NCI-H2029 treated with DMSO at 0.1 percent for 48 hours (cell line): ENCODE measurements at regions not wholly inside any gene's neighbourhood (a gene's known extent, or its start where the extent isn't known, plus 50 kb on each side); places are given as distances from the start of the nearest gene placed in this dataset.

Experiments used
- DNase-seq: peaks from one replicate; lab custom pipeline; 2025; lab: John Stamatoyannopoulos, UW

- DNase-seq = no peak
Measured at GRCh38 chr2:16170675-16171424, 230.5 kb downstream of the MYCN start.

DNA sequence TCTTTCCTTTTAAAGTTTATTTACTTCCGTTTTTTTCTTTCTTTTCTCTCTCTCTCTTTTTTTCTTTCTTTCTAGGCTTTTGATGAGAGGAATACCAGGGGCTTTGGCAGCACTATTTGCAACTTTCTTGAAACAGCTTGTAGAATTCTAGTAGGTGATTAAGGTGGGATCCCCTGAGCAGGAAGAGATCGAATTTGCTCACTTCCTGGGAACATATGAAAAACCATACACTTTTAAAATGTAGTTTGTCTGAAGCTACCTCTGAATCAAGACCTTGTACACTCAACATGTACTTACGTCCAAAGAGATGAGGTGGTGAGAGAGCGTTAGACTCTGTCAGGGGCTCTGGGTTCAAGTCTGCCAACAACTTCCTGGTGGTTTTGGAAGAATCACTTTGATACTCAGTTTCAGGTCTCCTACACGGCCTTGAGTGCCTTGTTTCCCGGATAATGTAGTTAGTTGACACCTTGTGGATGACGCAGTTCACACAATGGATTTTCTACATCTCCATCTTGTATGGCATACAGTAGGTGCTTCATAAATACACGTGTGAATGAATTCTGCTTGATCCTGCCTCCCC lies 229.1 kb downstream of the MYCN start:
- DNase-seq = no peak

- DNase-seq = no peak
Measured at GRCh38 chr2:16168506-16169264, 228.3 kb downstream of the MYCN start.

GRCh38 chr2:16167870-16168426 lies 227.6 kb downstream of the MYCN start:
- DNase-seq = no peak

DNA sequence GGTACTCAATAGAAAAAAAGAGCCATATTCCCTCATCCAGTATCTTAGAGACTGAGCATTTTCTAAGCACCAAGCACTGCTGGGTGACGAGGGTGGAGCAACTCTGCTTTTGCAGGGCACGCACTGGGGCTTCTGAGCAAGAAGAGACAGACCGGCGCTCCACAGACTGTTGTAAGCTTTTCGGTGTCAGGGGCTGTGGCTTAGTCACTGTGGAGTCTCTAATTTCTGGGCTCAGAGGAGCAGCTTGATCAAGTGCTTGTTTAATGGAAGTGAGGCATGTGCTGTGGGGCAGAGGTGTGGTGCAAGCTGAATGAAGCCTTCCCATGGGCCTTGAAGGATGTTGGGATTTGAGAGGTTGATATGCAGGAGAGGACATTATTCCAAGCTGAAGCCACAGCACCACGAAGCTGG lies 227.1 kb downstream of the MYCN start:
- DNase-seq = no peak

DNA sequence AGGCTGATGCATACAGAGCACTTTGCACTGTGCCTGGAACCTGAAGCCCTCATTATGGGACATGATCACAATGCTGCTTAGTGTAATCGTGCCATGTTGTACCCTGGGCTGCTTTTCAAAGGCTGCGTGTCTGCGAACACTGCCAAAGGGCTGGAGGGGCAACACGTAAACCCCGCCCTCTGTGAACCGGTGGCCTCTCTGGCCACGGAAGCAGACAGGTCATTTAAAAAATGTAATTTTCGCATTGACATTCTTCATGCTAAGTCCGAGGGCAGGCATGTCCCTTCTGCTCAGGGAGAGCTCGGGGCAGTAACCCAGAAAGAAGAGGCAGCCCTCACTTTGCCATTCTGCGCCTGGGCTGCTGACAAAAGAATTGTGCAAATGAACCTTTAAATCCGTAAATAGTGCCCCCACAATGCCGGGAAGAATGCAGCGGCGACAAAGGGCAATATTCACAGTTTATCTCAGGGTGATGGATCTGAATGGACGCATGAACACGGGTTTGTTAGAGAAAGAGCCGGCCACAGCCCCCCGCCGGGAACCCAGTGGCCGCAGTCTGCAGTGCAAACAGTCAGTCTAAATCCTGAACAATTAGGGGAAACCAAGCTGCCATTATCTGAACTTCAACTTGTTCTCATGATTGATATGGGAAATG lies 226.1 kb downstream of the MYCN start:
- no peak for DNase-seq

- DNase-seq = no peak
Measured at GRCh38 chr2:16165518-16166326, 225.4 kb downstream of the MYCN start.

DNA sequence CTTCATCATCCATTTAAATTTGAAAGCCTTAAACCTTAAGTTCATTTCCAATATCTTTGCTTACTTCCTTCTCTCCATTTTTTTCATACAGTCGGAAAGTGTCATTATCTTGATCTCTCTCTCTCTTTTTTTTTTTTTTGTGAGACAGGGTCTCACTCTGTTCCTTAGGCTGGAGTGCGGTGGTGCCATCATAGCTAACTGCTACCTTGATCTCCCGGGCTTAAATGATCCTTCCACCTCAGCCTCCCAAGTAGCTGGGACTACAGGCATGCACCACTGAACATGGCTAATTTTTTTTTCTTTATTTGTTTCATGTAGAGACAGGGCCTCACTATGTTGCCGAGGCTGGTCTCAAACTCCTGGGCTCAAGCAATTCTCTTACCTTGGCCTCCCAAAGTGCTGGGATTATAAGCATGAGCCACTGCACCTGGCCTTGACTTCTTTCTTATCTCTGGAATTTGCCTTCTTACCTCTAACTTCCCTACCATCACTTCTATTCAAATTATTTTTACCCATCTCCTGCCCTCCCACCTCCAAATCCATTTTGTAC lies 222.2 kb downstream of the MYCN start:
- no peak for DNase-seq

- no peak for DNase-seq
Measured at GRCh38 chr2:16161768-16162490, 221.6 kb downstream of the MYCN start.

GRCh38 chr2:16161085-16161565 lies 220.8 kb downstream of the MYCN start:
- no peak for DNase-seq

GRCh38 chr2:16160281-16161084 lies 220.1 kb downstream of the MYCN start:
- DNase-seq = no peak

GRCh38 chr2:16156411-16156810 lies 216.1 kb downstream of the MYCN start:
- no peak for DNase-seq

DNA sequence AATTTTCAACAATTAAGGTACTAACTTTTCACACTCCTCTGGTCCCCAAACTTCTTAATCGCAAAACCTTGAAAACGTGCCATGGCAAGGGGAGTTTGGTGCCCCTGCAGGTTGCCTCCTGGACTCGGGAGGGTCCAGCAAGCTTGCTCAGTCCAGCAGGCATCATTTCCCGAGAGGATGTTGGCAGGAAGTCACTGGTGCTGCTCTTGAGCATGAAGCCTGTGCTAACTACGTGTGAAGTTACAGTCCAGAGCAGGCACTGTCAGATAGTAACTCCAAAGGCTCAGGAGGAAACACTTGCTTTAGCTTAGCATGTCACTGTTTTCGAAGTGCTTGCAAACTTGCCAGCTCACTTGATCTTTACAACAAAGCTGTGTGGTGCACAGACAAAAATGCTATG lies 215.4 kb downstream of the MYCN start:
- DNase-seq = no peak

GRCh38 chr2:16155366-16155765 lies 215.0 kb downstream of the MYCN start:
- no peak for DNase-seq

DNA sequence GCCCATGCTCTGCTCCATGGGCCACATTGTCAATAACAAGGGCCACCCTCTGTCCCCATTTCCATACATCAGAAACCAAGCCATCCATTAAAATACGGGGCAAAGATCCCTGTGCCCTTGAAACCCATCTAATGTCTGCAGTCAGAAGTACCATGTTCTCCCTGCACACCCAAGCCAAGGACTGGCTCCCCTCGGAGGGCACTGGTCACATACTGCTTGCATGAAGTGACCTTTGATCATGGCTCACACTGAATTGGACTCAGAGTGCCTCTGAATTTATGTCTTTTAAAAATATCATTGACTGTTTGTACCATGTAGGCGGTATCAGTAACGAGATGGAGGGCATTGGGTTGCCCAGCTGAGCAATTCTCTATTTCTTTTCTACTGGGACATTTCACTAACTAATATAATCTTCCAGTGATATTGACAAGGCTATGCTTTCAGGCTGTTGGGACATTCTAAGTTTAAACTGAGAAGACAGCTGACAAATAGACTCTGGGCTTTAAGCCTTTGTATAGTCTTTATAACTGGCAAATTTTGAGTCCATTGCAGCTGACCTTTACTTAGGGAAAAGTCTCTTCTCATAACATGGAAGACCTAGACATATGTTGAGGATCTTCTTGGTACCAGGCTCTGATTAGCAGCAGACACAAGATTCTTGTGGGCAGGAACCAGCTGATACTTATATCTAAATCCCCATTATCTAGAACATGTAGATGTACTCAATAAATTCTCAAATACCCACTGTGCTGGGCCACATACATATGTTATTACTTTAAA lies 214.3 kb downstream of the MYCN start:
- DNase-seq = no peak

DNA sequence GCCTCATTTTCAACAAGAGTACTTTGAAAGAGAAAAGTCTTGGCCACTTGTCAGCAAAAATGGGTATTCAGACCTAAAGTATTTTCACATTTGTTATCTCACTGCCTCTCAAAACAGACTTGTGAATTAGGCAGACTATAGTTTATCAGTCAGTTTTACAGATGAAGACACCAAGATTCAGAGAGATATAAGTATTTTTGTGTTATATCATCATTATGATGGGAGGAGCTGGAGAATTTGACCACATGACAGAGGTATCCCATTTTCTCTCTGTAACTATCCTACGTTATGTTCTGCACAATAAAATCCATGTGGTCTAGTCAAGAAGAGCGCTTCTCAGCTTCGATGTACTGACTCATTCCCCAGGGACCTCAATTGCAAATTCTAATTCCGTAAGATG lies 213.7 kb downstream of the MYCN start:
- no peak for DNase-seq

DNA sequence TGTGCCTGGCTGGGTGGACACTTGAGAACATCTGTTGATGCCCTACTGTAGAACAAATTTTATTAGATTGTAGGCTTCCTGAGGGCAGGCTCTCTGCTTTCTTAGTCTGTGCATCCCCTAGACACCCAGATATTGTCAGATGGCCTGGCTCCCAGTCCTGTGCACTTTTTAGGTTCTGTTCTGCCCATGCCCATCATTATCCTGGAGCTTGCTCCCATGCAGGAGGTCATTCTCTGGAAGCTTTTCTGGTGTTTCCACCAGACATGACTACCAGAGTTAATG lies 213.3 kb downstream of the MYCN start:
- no peak for DNase-seq

DNA sequence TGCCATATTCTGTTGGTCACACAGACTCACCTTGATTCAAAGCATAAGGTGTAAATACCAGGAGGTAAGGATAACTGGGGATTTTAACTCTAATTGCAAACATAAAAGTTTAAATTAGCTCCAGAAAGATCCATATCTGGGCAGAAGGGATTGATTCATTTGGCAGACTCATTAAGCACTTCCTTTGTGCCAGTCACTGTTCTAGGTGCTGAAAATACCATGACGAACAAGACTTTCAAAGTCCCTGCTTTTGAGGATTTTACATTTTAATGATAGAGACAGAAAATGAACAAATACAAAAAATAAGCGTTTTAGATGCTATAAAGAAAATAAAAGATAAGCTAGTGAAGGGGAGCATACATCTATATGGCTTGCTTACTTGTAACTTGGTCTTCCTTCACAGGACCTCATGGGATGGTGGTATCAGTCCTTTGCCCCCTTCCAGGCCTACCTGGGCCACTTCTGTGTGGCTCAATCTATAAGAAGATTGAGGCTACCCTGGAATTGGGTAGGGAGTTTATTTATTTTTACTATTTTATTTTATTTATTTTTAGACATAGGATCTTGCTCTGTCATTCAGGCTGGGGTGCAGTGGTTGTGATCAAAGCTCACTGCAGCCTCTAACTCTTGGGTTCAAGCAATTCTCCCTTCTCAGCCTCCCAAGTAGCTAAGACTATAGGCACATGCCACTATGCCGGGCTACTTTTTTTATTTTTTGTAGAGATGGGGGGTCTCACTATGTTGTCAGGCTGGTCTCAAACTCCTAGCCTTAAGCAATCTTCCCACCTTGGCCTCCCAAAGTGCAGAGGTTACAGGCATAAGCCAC lies 212.8 kb downstream of the MYCN start:
- DNase-seq = no peak
